ENCODE measurements at regions not wholly inside any gene's neighbourhood (a gene's known extent, or its start where the extent isn't known, plus 50 kb on each side); places are given as distances from the start of the nearest gene placed in this dataset.
"Not testable (repeated sequence)": the region's sequence is repeated elsewhere in the genome, so short reads cannot be mapped to it uniquely, and the experiment has no call there.

DNA sequence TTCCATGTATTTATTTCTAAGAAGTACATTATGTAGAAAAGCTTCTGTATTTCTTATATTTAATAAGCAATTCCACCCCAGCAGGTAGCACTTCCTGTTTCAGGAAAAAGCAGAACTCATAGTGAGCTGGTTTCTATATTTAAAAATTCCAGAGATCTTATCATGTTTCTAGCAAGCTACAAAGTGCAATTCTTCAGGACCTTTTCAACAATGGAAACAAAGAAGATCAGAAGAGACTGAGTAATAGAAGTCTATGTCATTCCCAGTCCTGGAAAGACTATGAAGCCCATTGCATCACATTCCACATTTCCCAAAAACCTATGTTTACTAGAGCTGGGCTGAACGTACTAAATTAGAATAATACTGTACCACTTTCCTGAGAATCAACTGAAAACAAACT is 302.6 kb upstream of the NRSN1 start:
- Mint-ChIP-seq H3K36me3 (peaks cover 3% of the 10 kb centered on the region), H3K4me3 (no peak overlapping the region), H3K4me1 (ENCODE audit: unreplicated experiment) (peaks cover 12% of the 10 kb centered on the region), H3K27me3 (no peaks in the 10 kb centered on the region), H3K9me3 (no peaks in the 10 kb centered on the region), H3K27ac (no peak overlapping the region)
- no peak for DNase-seq (ENCODE audit: extremely low spot score, unreplicated experiment)
- TF ChIP-seq, protein P1, sequence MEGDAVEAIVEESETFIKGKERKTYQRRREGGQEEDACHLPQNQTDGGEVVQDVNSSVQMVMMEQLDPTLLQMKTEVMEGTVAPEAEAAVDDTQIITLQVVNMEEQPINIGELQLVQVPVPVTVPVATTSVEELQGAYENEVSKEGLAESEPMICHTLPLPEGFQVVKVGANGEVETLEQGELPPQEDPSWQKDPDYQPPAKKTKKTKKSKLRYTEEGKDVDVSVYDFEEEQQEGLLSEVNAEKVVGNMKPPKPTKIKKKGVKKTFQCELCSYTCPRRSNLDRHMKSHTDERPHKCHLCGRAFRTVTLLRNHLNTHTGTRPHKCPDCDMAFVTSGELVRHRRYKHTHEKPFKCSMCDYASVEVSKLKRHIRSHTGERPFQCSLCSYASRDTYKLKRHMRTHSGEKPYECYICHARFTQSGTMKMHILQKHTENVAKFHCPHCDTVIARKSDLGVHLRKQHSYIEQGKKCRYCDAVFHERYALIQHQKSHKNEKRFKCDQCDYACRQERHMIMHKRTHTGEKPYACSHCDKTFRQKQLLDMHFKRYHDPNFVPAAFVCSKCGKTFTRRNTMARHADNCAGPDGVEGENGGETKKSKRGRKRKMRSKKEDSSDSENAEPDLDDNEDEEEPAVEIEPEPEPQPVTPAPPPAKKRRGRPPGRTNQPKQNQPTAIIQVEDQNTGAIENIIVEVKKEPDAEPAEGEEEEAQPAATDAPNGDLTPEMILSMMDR (conservative IDR thresholded peaks at IDR 0.05): no peak

DNA sequence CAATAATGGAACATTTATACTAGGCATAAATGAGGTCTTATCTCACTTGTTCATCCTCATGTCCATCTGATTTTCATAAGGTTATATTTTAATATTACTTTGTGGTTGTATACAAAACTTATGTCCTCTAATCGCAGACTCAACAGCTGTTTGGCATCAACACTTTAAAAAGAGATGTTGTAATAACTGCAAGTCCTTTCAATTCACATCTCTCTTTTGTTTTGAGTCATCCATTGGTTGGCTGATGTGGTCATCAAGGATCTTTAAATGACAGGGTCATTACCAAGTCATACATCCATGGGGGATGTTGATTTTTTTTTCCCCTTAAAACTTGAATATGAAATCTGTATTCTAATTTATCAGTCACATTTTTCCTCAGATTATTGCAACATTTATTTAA is 299.4 kb upstream of the NRSN1 start:
- no peak for DNase-seq (ENCODE audit: extremely low spot score, unreplicated experiment)
- Mint-ChIP-seq H3K27me3 (no peaks in the 10 kb centered on the region), H3K27ac (no peak overlapping the region), H3K36me3 (no peaks in the 10 kb centered on the region), H3K4me1 (ENCODE audit: unreplicated experiment) (peaks cover 12% of the 10 kb centered on the region), H3K4me3 (no peak overlapping the region), H3K9me3 (no peaks in the 10 kb centered on the region)
- TF ChIP-seq, protein P1 (conservative IDR thresholded peaks at IDR 0.05): no peak

DNA sequence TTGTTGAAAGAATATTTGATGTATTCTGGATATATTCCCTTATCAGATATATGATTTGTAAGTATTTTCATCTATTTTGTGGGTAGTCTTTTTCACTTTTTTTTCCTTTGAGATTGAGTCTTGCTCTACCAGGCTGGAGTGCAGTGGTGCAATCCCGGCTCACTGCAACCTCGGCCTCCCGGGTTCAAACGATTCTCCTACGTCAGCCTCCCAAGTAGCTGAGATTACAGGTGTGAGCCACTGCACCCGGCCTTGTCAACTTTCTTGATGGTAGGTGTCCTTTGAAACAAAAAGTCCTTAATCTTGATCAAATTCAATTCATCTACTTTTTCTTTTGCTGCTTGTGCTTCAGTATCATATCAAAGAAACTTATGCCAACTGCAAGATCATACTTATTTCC is 297.2 kb upstream of the NRSN1 start:
- DNase-seq (ENCODE audit: extremely low spot score, unreplicated experiment): no peak
- Mint-ChIP-seq H3K27me3 (no peaks in the 10 kb centered on the region), H3K4me3 (no peak overlapping the region), H3K4me1 (ENCODE audit: unreplicated experiment) (peaks cover 5% of the 10 kb centered on the region), H3K27ac (no peak overlapping the region), H3K9me3 (no peaks in the 10 kb centered on the region), H3K36me3 (no peaks in the 10 kb centered on the region)
- TF ChIP-seq, protein P1 (conservative IDR thresholded peaks at IDR 0.05): no peak

DNA sequence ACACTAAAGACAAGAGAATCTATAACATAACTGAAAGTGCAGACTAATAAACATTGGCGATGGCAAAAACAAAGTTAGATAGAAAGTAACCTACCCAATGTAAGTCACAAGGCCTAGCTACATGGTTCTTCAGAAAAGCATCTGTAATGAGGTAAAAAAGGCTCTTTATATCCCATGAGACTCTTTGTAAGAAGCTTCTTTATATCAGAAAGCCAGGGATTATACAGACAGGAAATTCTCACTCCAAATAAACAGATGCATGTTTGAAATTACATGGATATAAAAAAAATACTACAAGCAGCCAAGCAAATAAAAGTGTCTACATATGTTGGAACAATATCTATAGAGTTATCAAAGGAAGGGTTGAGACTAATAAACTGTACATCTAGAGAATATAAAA is 284.9 kb upstream of the NRSN1 start:
- H3K27ac Mint-ChIP-seq: no peak overlapping the region
- no peaks in the 10 kb centered on the region for H3K9me3 Mint-ChIP-seq
- H3K36me3 Mint-ChIP-seq: no peaks in the 10 kb centered on the region
- H3K27me3 Mint-ChIP-seq: no peaks in the 10 kb centered on the region
- TF ChIP-seq, protein P1 (conservative IDR thresholded peaks at IDR 0.05): no peak
- no peak overlapping the region for H3K4me3 Mint-ChIP-seq
- no peaks in the 10 kb centered on the region for H3K4me1 Mint-ChIP-seq (ENCODE audit: unreplicated experiment)
- DNase-seq (ENCODE audit: extremely low spot score, unreplicated experiment): no peak

DNA sequence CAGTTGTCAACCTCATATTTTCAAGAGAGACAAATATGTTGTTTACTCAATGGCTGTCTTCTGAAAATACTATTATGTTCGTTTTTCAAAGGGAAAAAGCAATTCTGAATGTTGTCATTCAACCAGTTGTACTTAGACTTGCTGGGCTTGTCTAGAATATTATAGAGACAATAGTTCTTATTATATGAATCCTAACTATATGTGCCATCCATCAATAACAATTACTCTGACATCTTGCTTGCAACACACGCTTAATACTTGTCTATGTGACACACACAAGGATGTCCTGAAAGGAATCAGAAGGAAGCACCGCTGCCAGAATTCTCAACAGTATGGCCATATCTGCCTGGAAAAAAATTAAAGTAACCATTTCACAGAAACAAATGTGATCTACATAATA is 283.3 kb upstream of the NRSN1 start:
- DNase-seq (ENCODE audit: extremely low spot score, unreplicated experiment): no peak
- no peaks in the 10 kb centered on the region for H3K4me1 Mint-ChIP-seq (ENCODE audit: unreplicated experiment)
- H3K4me3 Mint-ChIP-seq: no peak overlapping the region
- H3K27ac Mint-ChIP-seq: no peak overlapping the region
- H3K36me3 Mint-ChIP-seq: no peaks in the 10 kb centered on the region
- H3K27me3 Mint-ChIP-seq: no peaks in the 10 kb centered on the region
- no peaks in the 10 kb centered on the region for H3K9me3 Mint-ChIP-seq
- TF ChIP-seq, protein P1 (conservative IDR thresholded peaks at IDR 0.05): no peak

DNA sequence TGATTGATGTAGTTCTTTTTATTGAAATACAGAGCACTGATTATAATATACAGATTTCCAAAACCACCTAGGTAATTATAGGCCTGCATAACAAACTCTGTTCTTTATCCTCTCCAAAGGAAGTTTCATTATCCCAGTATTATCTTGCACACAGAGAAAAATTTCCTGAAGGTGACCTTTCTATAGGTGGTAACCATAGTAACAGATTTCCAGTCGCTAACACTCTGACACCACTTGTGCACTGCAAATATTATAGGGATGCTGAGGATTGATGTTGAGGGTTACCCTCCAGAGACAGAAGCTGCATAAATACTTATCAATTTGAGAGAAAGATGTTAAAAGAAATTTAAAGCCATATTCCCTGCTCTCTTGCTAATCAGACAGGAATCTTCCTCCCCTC is 274.5 kb upstream of the NRSN1 start:
- H3K27me3 Mint-ChIP-seq: no peaks in the 10 kb centered on the region
- no peaks in the 10 kb centered on the region for H3K36me3 Mint-ChIP-seq
- H3K4me3 Mint-ChIP-seq: no peak overlapping the region
- TF ChIP-seq, protein P1 (conservative IDR thresholded peaks at IDR 0.05): no peak
- peaks cover 15% of the 10 kb centered on the region for H3K4me1 Mint-ChIP-seq (ENCODE audit: unreplicated experiment)
- DNase-seq (ENCODE audit: extremely low spot score, unreplicated experiment): no peak
- H3K9me3 Mint-ChIP-seq: no peaks in the 10 kb centered on the region
- H3K27ac Mint-ChIP-seq: no peak overlapping the region

DNA sequence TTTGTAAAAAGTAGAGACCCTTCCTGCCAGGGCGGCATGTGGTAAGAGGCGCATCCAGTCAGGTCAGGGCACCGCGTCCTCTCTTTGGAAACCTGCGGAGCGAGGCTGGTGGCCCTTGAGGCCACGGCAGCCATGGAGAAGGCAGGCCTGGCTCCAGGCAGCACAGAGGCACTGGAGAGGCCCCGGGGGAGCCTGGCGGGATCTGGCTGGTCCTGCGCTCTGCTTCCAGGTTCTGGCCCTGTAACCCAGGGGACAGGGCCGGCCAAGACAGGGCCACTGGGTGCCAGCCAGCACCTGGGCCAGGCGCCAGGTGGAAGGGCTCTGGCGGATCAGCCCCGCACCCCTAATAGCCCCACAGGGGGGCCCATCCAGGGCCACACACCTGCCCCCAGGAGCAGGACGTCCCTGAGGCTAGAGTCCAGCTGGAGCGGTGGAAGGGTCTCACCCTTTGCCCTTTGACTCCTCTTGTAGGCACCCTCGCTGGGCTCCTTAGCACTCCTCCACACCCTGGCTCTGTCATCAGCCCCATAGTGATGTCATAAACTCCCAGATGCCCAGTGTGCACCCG is 272.4 kb upstream of the NRSN1 start:
- not testable (repeated sequence) for H3K4me3 Mint-ChIP-seq; DNase-seq (ENCODE audit: extremely low spot score, unreplicated experiment); H3K27ac Mint-ChIP-seq; H3K27me3 Mint-ChIP-seq; H3K36me3 Mint-ChIP-seq; H3K9me3 Mint-ChIP-seq
- peaks cover 15% of the 10 kb centered on the region for H3K4me1 Mint-ChIP-seq (ENCODE audit: unreplicated experiment)

DNA sequence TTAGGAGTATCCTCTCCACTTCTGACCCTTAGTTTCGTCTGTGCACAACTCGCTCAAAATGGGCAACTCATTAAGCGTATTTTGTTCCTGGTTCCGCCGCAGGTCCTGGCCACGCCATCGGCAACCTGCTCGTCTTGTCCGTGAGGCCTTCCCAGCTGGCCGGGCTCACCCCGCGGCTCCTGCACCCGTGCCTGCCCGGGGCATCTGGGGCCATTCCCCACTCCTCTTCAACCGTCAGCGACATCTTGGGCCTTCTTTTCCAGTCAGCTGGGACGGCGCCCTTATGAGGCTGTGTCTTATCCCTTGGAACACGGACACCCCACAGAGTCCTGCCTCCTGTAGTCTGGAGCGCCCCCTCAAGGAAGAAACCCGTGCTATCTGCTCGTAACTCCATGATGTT is 271.9 kb upstream of the NRSN1 start:
- H3K36me3 Mint-ChIP-seq; H3K4me3 Mint-ChIP-seq; H3K9me3 Mint-ChIP-seq; H3K27ac Mint-ChIP-seq; H3K27me3 Mint-ChIP-seq; DNase-seq (ENCODE audit: extremely low spot score, unreplicated experiment): not testable (repeated sequence)
- peaks cover 15% of the 10 kb centered on the region for H3K4me1 Mint-ChIP-seq (ENCODE audit: unreplicated experiment)

Measured in type B pancreatic cell (in vitro differentiated cells).